ENCODE measurements at regions not wholly inside any gene's neighbourhood (a gene's known extent, or its start where the extent isn't known, plus 50 kb on each side); places are given as distances from the start of the nearest gene placed in this dataset.

- no peak for DNase-seq (ENCODE audit: low read depth)
- no peak for TF ChIP-seq CTCF (IDR thresholded peaks at IDR 0.05; ENCODE audit: low read depth, low read length, missing control alignments)
- H3K4me3 ChIP-seq (ENCODE audit: low read depth, low read length), result no peak overlapping the region
These were observed 313.4 kb upstream of the BOD1L1 start for GRCh38 chr4:13940921-13941320.

- DNase-seq (ENCODE audit: low read depth), result no peak
- no peak overlapping the region for H3K4me3 ChIP-seq (ENCODE audit: low read depth, low read length)
- TF ChIP-seq CTCF (IDR thresholded peaks at IDR 0.05; ENCODE audit: low read depth, low read length, missing control alignments), result no peak
These were observed 315.5 kb upstream of the BOD1L1 start for GRCh38 chr4:13942977-13943376.

- DNase-seq (ENCODE audit: low read depth), result no peak
- H3K4me3 ChIP-seq (ENCODE audit: low read depth, low read length), result no peak overlapping the region
- no peak for TF ChIP-seq CTCF (IDR thresholded peaks at IDR 0.05; ENCODE audit: low read depth, low read length, missing control alignments)
These were observed 316.6 kb upstream of the BOD1L1 start for GRCh38 chr4:13944095-13944511.

- DNase-seq (ENCODE audit: low read depth), result no peak
- no peak overlapping the region for H3K4me3 ChIP-seq (ENCODE audit: low read depth, low read length)
These were observed 320.4 kb upstream of the BOD1L1 start for GRCh38 chr4:13947921-13948320.

GRCh38 chr4:13950491-13950890 lies 323.0 kb upstream of the BOD1L1 start:
- TF ChIP-seq CTCF (IDR thresholded peaks at IDR 0.05; ENCODE audit: low read depth, low read length, missing control alignments), result no peak
- H3K4me3 ChIP-seq (ENCODE audit: low read depth, low read length), result no peak overlapping the region

More at GRCh38 chr4:13947921-13948320, 320.4 kb upstream of the BOD1L1 start:
- TF ChIP-seq CTCF (IDR thresholded peaks at IDR 0.05; ENCODE audit: low read depth, low read length, missing control alignments), result no peak

GRCh38 chr4:13953083-13953482 lies 325.6 kb upstream of the BOD1L1 start:
- no peak for TF ChIP-seq CTCF (IDR thresholded peaks at IDR 0.05; ENCODE audit: low read depth, low read length, missing control alignments)
- no peak overlapping the region for H3K4me3 ChIP-seq (ENCODE audit: low read depth, low read length)
- no peak for DNase-seq (ENCODE audit: low read depth)

More at GRCh38 chr4:13950491-13950890, 323.0 kb upstream of the BOD1L1 start:
- no peak for DNase-seq (ENCODE audit: low read depth)

GRCh38 chr4:13955551-13955950 lies 328.0 kb upstream of the BOD1L1 start:
- no peak for TF ChIP-seq CTCF (IDR thresholded peaks at IDR 0.05; ENCODE audit: low read depth, low read length, missing control alignments)
- no peak for DNase-seq (ENCODE audit: low read depth)
- H3K4me3 ChIP-seq (ENCODE audit: low read depth, low read length), result no peak overlapping the region

Data from GM12864 (cell line).